T-cell (primary cell): ENCODE measurements at regions not wholly inside any gene's neighbourhood (a gene's known extent, or its start where the extent isn't known, plus 50 kb on each side); places are given as distances from the start of the nearest gene placed in this dataset.

Experiments
- ATAC-seq, 4 experiments: fragments of 200-7000 bp in 3 of 4; fragments of 150-1000 bp in 1 of 4; cut with Tn5 transposase; replicated peaks in 1 of 4; 1 replicate in 3 of 4; 2 replicates in 1 of 4; pipeline ENCODE4 v1.10.0; 2021; ENCODE audit warnings: moderate library complexity in 3 of 4, mild to moderate bottlenecking in 2 of 4, moderate number of reproducible peaks in 1 of 4
- CTCF ChIA-PET, 2 donors: fragments of 300-600 bp; sonication (Branson Sonifier 250); formaldehyde crosslinking; loops; one replicate each; lab custom pipeline; 2022; ENCODE audit warnings: antibody characterized with exemption in 2 of 2; lab: Charles Lee
- POLR2A ChIA-PET, 2 donors: fragments of 300-600 bp; sonication (Branson Sonifier 250); formaldehyde crosslinking; loops; one replicate each; lab custom pipeline; 2022; ENCODE audit warnings: antibody characterized with exemption in 2 of 2; lab: Charles Lee
- DNase-seq, 35 experiments: peaks; one replicate each; pipeline versions ENCODE4 v3.0.0 to v3.0.0-alpha.2; 2013 to 2023
- H3K27ac ChIP-seq: one replicate; pipeline ENCODE4 v1.5.1; 2013; ENCODE audit warnings: low read length
- H3K27me3 ChIP-seq, 2 experiments: replicated peaks in 1 of 2; 1 replicate in 1 of 2; 2 replicates in 1 of 2; pipeline versions ENCODE4 v1.6.1 to v1.7.0; 2013; ENCODE audit warnings: low read length in 1 of 2, mixed read lengths in 1 of 2; ENCODE audit not compliant: control insufficient read depth in 2 of 2, insufficient read depth in 2 of 2; ENCODE audit errors: extremely low read depth in 1 of 2
- H3K36me3 ChIP-seq, 2 donors: 1 replicate in 1 of 2; 2 replicates in 1 of 2; pipeline versions ENCODE4 v1.6.1 to v1.7.0; 2013; ENCODE audit warnings: low read length in 1 of 2; ENCODE audit not compliant: control insufficient read depth in 2 of 2, insufficient read depth in 1 of 2; ENCODE audit errors: extremely low read depth in 1 of 2
- H3K4me1 ChIP-seq, 2 experiments: 1 replicate in 1 of 2; 2 replicates in 1 of 2; pipeline versions ENCODE4 v1.6.1 to v1.7.0; 2013; ENCODE audit warnings: low read length in 2 of 2, mixed read lengths in 1 of 2; ENCODE audit not compliant: insufficient read depth in 2 of 2, control insufficient read depth in 1 of 2; ENCODE audit errors: extremely low read depth in 1 of 2
- H3K4me3 ChIP-seq, 2 donors: 1 replicate in 1 of 2; 2 replicates in 1 of 2; pipeline versions ENCODE4 v1.5.1 to v1.7.0; 2013; ENCODE audit warnings: mild to moderate bottlenecking in 2 of 2, low read length in 1 of 2, moderate library complexity in 1 of 2; ENCODE audit not compliant: control insufficient read depth in 1 of 2; ENCODE audit errors: extremely low read depth in 1 of 2
- H3K9me3 ChIP-seq: 2 replicates; pipeline ENCODE4 v1.7.0; 2013
- H3K27ac Mint-ChIP-seq, 2 donors: one replicate each; pipeline ENCODE4 v1.8.0; 2020 to 2021; ENCODE audit warnings: mild to moderate bottlenecking in 2 of 2, mixed read lengths in 2 of 2
- H3K27me3 Mint-ChIP-seq, 2 donors: one replicate each; pipeline ENCODE4 v1.8.0; 2021 to 2022; ENCODE audit warnings: mixed read lengths in 2 of 2
- H3K36me3 Mint-ChIP-seq: one replicate; pipeline ENCODE4 v1.8.0; 2021; ENCODE audit warnings: mixed read lengths
- H3K4me1 Mint-ChIP-seq, 3 donors: one replicate each; pipeline ENCODE4 v1.8.0; 2020 to 2022; ENCODE audit warnings: mixed read lengths in 3 of 3, mild to moderate bottlenecking in 1 of 3
- H3K4me3 Mint-ChIP-seq, 3 donors: one replicate each; pipeline ENCODE4 v1.8.0; 2020 to 2022; ENCODE audit warnings: mild to moderate bottlenecking in 3 of 3, mixed read lengths in 3 of 3, moderate library complexity in 3 of 3
- H3K9me3 Mint-ChIP-seq, 3 donors: one replicate each; pipeline ENCODE4 v1.8.0; 2020 to 2022; ENCODE audit warnings: mixed read lengths in 3 of 3
- WGBS: methylation state at CpG from one replicate; pipeline ENCODE4 v1.1.5; 2013; ENCODE audit warnings: missing lambda C conversion rate; ENCODE audit not compliant: insufficient coverage; 5-methylcytosine and 5-hydroxymethylcytosine counted together

DNA sequence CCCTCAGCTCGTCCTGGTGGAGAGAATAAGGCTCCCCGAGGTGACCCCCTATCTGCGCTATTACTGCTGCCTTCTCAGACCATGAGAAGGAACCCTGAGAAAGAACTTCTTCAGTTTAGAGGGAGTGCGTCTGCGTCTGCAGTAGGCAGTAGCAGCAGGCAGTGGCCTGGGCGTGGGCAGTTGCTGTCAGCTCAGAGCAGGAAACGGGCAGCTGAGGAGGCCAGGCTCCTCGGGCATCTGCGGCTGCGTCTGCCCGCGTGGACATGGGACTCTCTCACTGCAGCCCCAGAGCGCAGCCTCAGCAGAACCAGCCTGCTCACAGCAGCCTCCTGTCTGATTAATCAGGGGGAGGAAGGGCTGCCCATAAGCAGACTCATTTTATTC, 49.8 kb upstream of the FCN1 start:
- no peak overlapping the region for H3K4me3 ChIP-seq
- H3K36me3 ChIP-seq = no peaks in the 10 kb centered on the region
- Mint-ChIP-seq H3K4me1 (no peaks in the 10 kb centered on the region), H3K27ac (no peak overlapping the region), H3K9me3 (no peaks in the 10 kb centered on the region), H3K36me3 (no peaks in the 10 kb centered on the region), H3K4me3 (no peak overlapping the region), H3K27me3 (peaks cover 19 to 25% of the 10 kb centered on the region in 2 donors)
- no peaks in the 10 kb centered on the region for H3K9me3 ChIP-seq
- DNase-seq (no peak), ATAC-seq (no peak)
- CTCF ChIA-PET = no interaction called here
- H3K27ac ChIP-seq = no peak overlapping the region
- WGBS = 75% methylated on average over 9 of the region's 13 CpGs
- peaks cover 0 to 45% of the 10 kb centered on the region in 2 experiments for H3K27me3 ChIP-seq
- no peaks in the 10 kb centered on the region for H3K4me1 ChIP-seq
- POLR2A ChIA-PET = no interaction called here

DNA sequence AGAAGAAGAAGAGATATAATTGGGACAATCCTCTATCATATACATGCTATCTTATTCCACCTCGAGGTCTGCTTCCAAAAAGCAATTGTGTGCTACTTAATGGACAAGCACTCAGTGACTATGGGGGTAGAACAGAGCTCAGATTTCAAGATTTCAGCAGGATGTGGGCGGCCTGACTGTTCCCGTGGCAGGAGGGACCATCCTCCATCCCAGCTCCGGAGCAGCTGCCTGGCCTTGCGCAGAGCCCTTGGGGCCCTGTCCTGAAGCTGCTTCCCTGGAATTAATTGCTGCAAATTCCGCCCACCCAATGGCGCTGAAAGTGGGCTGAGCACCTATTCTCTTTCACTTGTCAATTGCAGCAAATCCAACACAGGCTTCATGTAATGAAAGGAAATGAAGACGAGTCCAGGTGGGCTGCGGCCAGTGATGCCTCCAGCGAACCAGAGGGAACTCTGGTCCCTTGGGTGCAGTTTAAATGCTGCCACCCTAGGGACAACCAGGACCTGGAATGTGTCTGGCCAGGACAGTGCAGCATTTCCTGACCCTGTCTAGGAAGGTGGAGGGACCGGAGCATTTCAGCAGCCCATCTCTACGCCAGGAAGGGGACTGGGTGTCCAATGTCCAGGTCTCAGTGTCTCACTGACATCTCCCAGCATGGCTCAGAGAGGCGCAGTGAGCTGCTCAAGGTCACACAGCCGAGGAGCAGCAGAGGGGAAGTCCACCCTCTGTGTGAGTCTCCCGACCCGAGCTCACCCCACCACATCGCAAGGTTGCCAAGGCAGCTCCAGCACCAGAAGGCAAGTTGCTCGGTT, 50.5 kb upstream of the FCN1 start:
- Mint-ChIP-seq H3K9me3 (no peaks in the 10 kb centered on the region), H3K27me3 (peaks cover 23 to 25% of the 10 kb centered on the region in 2 donors), H3K4me3 (no peak overlapping the region), H3K36me3 (no peaks in the 10 kb centered on the region), H3K4me1 (no peaks in the 10 kb centered on the region), H3K27ac (no peak overlapping the region)
- no peak overlapping the region for H3K27ac ChIP-seq
- no peaks in the 10 kb centered on the region for H3K36me3 ChIP-seq
- no peaks in the 10 kb centered on the region for H3K4me1 ChIP-seq
- ChIA-PET POLR2A (no interaction called here), CTCF (no interaction called here)
- ATAC-seq (no peak), DNase-seq (no peak)
- H3K4me3 ChIP-seq = no peak overlapping the region
- 67% methylated on average over 14 of the region's 18 CpGs for WGBS
- H3K27me3 ChIP-seq = peaks cover 0 to 45% of the 10 kb centered on the region in 2 experiments
- no peaks in the 10 kb centered on the region for H3K9me3 ChIP-seq

DNA sequence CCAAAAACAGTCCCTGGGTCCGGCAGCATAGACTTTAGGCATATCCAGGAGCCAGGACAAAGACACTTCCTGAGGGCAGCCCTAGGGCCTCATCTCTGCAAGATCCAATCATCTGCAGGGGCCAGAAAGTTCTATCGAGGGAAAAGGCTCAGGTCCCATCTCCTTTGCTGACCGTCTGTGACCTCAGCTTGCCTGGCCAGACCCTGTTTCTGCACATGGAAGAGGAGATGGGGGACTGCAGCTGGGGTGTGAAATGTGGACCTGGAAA, 51.0 kb upstream of the FCN1 start:
- WGBS = 92% methylated on average over 2 of the region's 3 CpGs
- Mint-ChIP-seq H3K27me3 (peaks cover 23 to 26% of the 10 kb centered on the region in 2 donors), H3K36me3 (no peaks in the 10 kb centered on the region), H3K9me3 (no peaks in the 10 kb centered on the region), H3K27ac (no peak overlapping the region), H3K4me1 (no peaks in the 10 kb centered on the region), H3K4me3 (no peak overlapping the region)
- Histone ChIP-seq H3K27ac (no peak overlapping the region), H3K4me3 (no peak overlapping the region), H3K27me3 (peaks cover 0 to 45% of the 10 kb centered on the region in 2 experiments), H3K36me3 (no peaks in the 10 kb centered on the region), H3K9me3 (no peaks in the 10 kb centered on the region), H3K4me1 (no peaks in the 10 kb centered on the region)
- no peak for DNase-seq
- ATAC-seq = no peak
- ChIA-PET CTCF (no interaction called here), POLR2A (no interaction called here)

DNA sequence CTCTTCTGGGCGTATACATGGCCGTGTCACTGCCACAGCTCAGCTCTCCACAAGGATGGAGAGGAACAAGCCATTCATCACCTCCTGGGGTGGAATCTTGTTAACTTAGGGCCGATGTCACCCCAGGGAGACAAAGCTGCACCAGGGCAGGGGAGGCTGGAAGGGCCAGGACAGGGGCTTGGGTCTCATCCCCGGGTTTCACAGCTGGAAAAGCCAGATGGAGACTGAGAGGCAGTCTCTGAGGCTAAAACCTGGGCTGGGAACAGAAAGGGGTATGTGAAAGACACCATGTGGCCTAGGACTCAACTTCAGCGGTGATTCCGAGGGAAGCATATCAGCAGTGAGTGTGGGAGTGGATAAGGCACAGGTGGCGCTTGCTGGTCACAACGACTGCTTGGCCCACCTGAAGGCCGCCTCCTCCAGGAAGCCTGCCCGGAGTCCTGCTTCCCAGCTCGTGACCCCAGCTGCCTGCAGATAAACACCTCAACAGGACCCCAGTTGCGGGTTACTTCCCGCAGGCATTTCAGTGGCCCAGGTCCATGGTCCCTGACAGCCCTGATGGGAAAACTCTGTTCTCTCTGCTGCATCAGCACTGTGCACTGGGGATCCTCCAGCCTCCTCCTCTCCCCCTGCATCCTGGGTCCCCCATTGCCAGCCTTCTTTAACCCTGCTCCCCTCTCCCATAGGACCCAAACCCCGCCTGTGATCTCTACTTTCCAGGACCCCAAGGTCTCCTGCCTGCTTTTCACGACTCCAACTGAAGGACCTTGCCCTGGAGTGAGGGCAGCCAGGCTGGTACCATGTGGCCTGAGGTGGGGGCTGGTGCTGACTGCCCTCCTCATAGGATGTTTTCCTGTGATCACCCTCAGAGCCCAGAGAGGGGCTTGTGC, 51.7 kb upstream of the FCN1 start:
- no peaks in the 10 kb centered on the region for H3K9me3 Mint-ChIP-seq
- H3K9me3 ChIP-seq = no peaks in the 10 kb centered on the region
- ATAC-seq (no peak), DNase-seq (no peak)
- peaks cover 0 to 41% of the 10 kb centered on the region in 2 experiments for H3K27me3 ChIP-seq
- H3K4me1 ChIP-seq = no peaks in the 10 kb centered on the region
- peaks cover 23 to 24% of the 10 kb centered on the region in 2 donors for H3K27me3 Mint-ChIP-seq
- no peak overlapping the region for H3K4me3 Mint-ChIP-seq
- H3K4me1 Mint-ChIP-seq = no peaks in the 10 kb centered on the region
- CTCF ChIA-PET = no interaction called here
- H3K27ac ChIP-seq = no peak overlapping the region
- 88% methylated on average over 12 of the region's 15 CpGs for WGBS
- H3K27ac Mint-ChIP-seq = no peak overlapping the region
- POLR2A ChIA-PET = no interaction called here
- no peaks in the 10 kb centered on the region for H3K36me3 Mint-ChIP-seq
- H3K36me3 ChIP-seq = no peaks in the 10 kb centered on the region
- no peak overlapping the region for H3K4me3 ChIP-seq

DNA sequence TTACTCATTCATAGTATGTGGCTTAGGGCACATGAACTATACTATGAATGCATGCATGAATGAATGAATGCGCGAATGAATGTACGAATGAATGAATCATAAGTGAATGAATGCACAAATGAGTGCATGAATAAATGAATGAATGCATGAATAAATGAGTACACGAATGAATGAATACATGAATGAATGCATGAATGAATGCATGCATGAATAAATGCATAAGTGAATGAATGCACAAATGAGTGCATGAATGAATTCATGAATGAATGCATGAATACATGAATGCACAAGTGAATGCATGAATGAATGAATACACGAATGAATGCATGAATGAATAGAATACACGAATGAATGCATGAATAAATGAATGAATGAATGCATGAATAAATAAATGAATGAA, 52.5 kb upstream of the FCN1 start:
- no peaks in the 10 kb centered on the region for H3K4me1 Mint-ChIP-seq
- H3K36me3 Mint-ChIP-seq = no peaks in the 10 kb centered on the region
- no peak for DNase-seq
- no peak overlapping the region for H3K4me3 ChIP-seq
- POLR2A ChIA-PET = no interaction called here
- H3K27me3 ChIP-seq = peaks cover 0 to 40% of the 10 kb centered on the region in 2 experiments
- H3K4me1 ChIP-seq = no peaks in the 10 kb centered on the region
- no peak overlapping the region for H3K4me3 Mint-ChIP-seq
- WGBS = 85% methylated on average over 6 of the region's 6 CpGs
- ATAC-seq = no peak
- peaks cover 23 to 24% of the 10 kb centered on the region in 2 donors for H3K27me3 Mint-ChIP-seq
- H3K9me3 ChIP-seq = no peaks in the 10 kb centered on the region
- CTCF ChIA-PET = no interaction called here
- no peaks in the 10 kb centered on the region for H3K36me3 ChIP-seq
- no peak overlapping the region for H3K27ac Mint-ChIP-seq
- no peaks in the 10 kb centered on the region for H3K9me3 Mint-ChIP-seq
- H3K27ac ChIP-seq = no peak overlapping the region

DNA sequence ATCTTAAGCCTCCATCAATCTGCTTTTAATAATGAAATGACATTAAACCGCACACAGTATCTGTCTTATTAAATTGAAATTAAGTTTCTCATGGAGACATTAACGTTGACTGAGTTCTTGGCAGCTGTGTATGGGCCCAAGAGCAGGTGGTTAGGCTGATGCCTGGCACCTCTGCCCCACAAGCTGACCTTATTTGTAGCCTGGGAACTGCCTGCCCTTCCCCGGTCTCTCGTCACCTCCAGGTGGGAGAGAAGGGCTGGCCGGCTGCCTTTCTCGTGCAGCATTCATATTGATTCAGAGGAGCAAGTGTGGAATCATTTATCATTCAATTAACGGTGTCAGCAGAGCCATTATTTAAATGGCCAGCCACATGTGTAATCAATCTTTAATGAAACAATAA, 53.0 kb upstream of the FCN1 start:
- CTCF ChIA-PET = no interaction called here
- DNase-seq = no peak
- no peak for ATAC-seq
- Histone ChIP-seq H3K36me3 (no peaks in the 10 kb centered on the region), H3K27me3 (peaks cover 0 to 37% of the 10 kb centered on the region in 2 experiments), H3K9me3 (no peaks in the 10 kb centered on the region), H3K27ac (no peak overlapping the region), H3K4me3 (no peak overlapping the region), H3K4me1 (no peaks in the 10 kb centered on the region)
- Mint-ChIP-seq H3K9me3 (no peaks in the 10 kb centered on the region), H3K27me3 (peaks cover 23 to 24% of the 10 kb centered on the region in 2 donors), H3K4me3 (no peak overlapping the region), H3K27ac (no peak overlapping the region), H3K36me3 (no peaks in the 10 kb centered on the region), H3K4me1 (no peaks in the 10 kb centered on the region)
- WGBS = no CpG with 5 or more reads among the region's 7 CpGs
- POLR2A ChIA-PET = no interaction called here
